Endothelial cell of umbilical vein (primary cell): ENCODE measurements at regions not wholly inside any gene's neighbourhood (a gene's known extent, or its start where the extent isn't known, plus 50 kb on each side); places are given as distances from the start of the nearest gene placed in this dataset.

Experiments used
- BruUV-seq: library from RNA; stranded (reverse); fragments of 400-500 nt; replicated peaks from 2 replicates; lab custom pipeline; 2021; lab: Mats Ljungman, UMichigan
- CTCF ChIA-PET: fragments of 300-600, 350-600 bp; sonication (Branson Sonifier 250); formaldehyde crosslinking; loops from one replicate; lab custom pipeline; 2021; ENCODE audit warnings: antibody characterized with exemption, inconsistent platforms; lab: Charles Lee
- POLR2A ChIA-PET: fragments of 300-600, 350-600 bp; sonication (Branson Sonifier 250); formaldehyde crosslinking; loops from one replicate; lab custom pipeline; 2021; ENCODE audit warnings: antibody characterized with exemption, inconsistent platforms; lab: Charles Lee
- DNase-seq: peaks from one replicate; pipeline ENCODE4 v3.0.0-alpha.2; 2011; ENCODE audit warnings: low read depth, low spot score
- FAIRE-seq: peaks from 2 replicates; lab custom pipeline; 2011; peaks lifted over from hg19 to GRCh38; lab: Jason Lieb, UNC
- H2AFZ ChIP-seq: 2 replicates; pipeline ENCODE4 v1.6.0; 2012; ENCODE audit warnings: low read depth, low read length, control low read depth, inconsistent platforms
- H3K27ac ChIP-seq: 2 replicates; pipeline ENCODE4 v1.5.1; 2011; ENCODE audit warnings: low read depth, mild to moderate bottlenecking, control low read depth, low read length, moderate library complexity; ENCODE audit not compliant: insufficient read depth
- H3K27me3 ChIP-seq, 2 experiments: 2 replicates each; pipeline versions ENCODE4 v1.6.0 to v1.6.1; 2011; ENCODE audit warnings: low read length in 2 of 2, mixed read lengths in 1 of 2; ENCODE audit not compliant: control insufficient read depth in 2 of 2, insufficient read depth in 2 of 2
- H3K36me3 ChIP-seq, 2 experiments: 2 replicates in 1 of 2; 3 replicates in 1 of 2; pipeline ENCODE4 v1.5.1; 2011; ENCODE audit warnings: low read length in 2 of 2, mild to moderate bottlenecking in 1 of 2, moderate library complexity in 1 of 2; ENCODE audit not compliant: control insufficient read depth in 2 of 2, insufficient read depth in 2 of 2; ENCODE audit errors: extremely low read depth in 1 of 2
- H3K4me1 ChIP-seq: 3 replicates; pipeline ENCODE4 v1.5.1; 2011; ENCODE audit warnings: mild to moderate bottlenecking, low read length; ENCODE audit not compliant: control insufficient read depth, insufficient read depth; ENCODE audit errors: extremely low read depth
- H3K4me2 ChIP-seq: 2 replicates; pipeline ENCODE4 v1.6.1; 2011; ENCODE audit warnings: low read length, control low read depth, mixed read lengths; ENCODE audit not compliant: insufficient read depth
- H3K4me3 ChIP-seq, 3 experiments: fragments of 200-600 bp in 1 of 3; sonication (generic), shearing (Covaris generic) in 1 of 3; replicated peaks in 1 of 3; 2 replicates each; pipeline ENCODE4 v1.5.1; 2011 to 2016; ENCODE audit warnings: control low read depth in 3 of 3, low read length in 3 of 3, mild to moderate bottlenecking in 2 of 3, inconsistent platforms in 1 of 3, low read depth in 1 of 3, moderate library complexity in 1 of 3; ENCODE audit not compliant: insufficient read depth in 1 of 3
- H3K79me2 ChIP-seq: 2 replicates; pipeline ENCODE4 v1.6.0; 2012; ENCODE audit warnings: low read length, inconsistent platforms; ENCODE audit not compliant: control insufficient read depth, insufficient read depth
- H3K9ac ChIP-seq: replicated peaks from 2 replicates; pipeline ENCODE3; 2011; ENCODE audit warnings: low read length, control low read depth; ENCODE audit not compliant: insufficient read depth; ENCODE audit errors: extremely low read depth
- H3K9me1 ChIP-seq: replicated peaks from 3 replicates; pipeline ENCODE4 v1.6.0; 2011; ENCODE audit warnings: mild to moderate bottlenecking, low read length; ENCODE audit not compliant: control insufficient read depth, insufficient read depth; ENCODE audit errors: extremely low read depth
- H3K9me3 ChIP-seq: replicated peaks from 2 replicates; pipeline ENCODE4 v1.5.1; 2012; ENCODE audit warnings: low read length, inconsistent platforms; ENCODE audit not compliant: control insufficient read depth, insufficient read depth
- H4K20me1 ChIP-seq: replicated peaks from 2 replicates; pipeline ENCODE3; 2011; ENCODE audit warnings: mild to moderate bottlenecking, low read length; ENCODE audit not compliant: control insufficient read depth, insufficient read depth; ENCODE audit errors: extremely low read depth
- CTCF ChIP-seq, 2 donors: IDR thresholded peaks; 1 replicate in 1 of 2; 2 replicates in 1 of 2; pipeline ENCODE4 v1.5.1; 2011; ENCODE audit warnings: low read length in 2 of 2, mild to moderate bottlenecking in 2 of 2, moderate library complexity in 2 of 2, control low read depth in 1 of 2, inconsistent platforms in 1 of 2, low read depth in 1 of 2; ENCODE audit not compliant: insufficient read depth in 1 of 2; ENCODE audit errors: extremely low read depth in 1 of 2
- EZH2 ChIP-seq: IDR thresholded peaks from 2 replicates; pipeline ENCODE4 v1.6.1; 2012; ENCODE audit warnings: borderline replicate concordance, low read depth, mild to moderate bottlenecking, moderate library complexity, low read length, inconsistent platforms; ENCODE audit not compliant: severe bottlenecking
- FOS ChIP-seq: IDR thresholded peaks from 2 replicates; pipeline ENCODE4 v1.6.1; 2011; ENCODE audit warnings: mild to moderate bottlenecking, low read length, moderate library complexity, borderline replicate concordance; ENCODE audit not compliant: insufficient read depth
- GATA2 ChIP-seq: IDR thresholded peaks from 2 replicates; pipeline ENCODE4 v1.7.0; 2011; ENCODE audit warnings: low read depth, mild to moderate bottlenecking, moderate library complexity, mixed read lengths, low read length; ENCODE audit not compliant: insufficient read length, insufficient read depth
- JUN ChIP-seq: IDR thresholded peaks from 2 replicates; pipeline ENCODE4 v1.6.1; 2011; ENCODE audit warnings: borderline replicate concordance, low read depth; ENCODE audit not compliant: insufficient read length, insufficient read depth
- MYC ChIP-seq: IDR thresholded peaks from one replicate; pipeline ENCODE4 v1.6.1; 2011; ENCODE audit warnings: mild to moderate bottlenecking, low read depth, low read length
- POLR2A ChIP-seq: IDR thresholded peaks from 2 replicates; pipeline ENCODE4 v1.6.1; 2012; ENCODE audit warnings: low read depth, mild to moderate bottlenecking, control low read depth, low read length
- POLR2AphosphoS5 ChIP-seq: IDR thresholded peaks from 2 replicates; pipeline ENCODE4 v1.6.1; 2012; ENCODE audit warnings: low read depth, mild to moderate bottlenecking, control low read depth, low read length, moderate library complexity; ENCODE audit not compliant: insufficient read depth
- dilution Hi-C: fragments of 300-500 bp; cut with MboI; formaldehyde crosslinking; loops from one replicate; pipeline ENCODE4 v1.15.0; 2019; ENCODE audit warnings: low sequenced_read_pairs; ENCODE audit not compliant: extremely low pct_ligation_motif_present
- intact Hi-C: fragments of 100-400 bp; cut with micrococcal nuclease; formaldehyde crosslinking; loops from one replicate; pipeline ENCODE4 v1.10.0; 2022
- TF ChIP-seq, protein P1 (sequence below): IDR thresholded peaks from 2 replicates; pipeline ENCODE4 v1.6.1; 2011; ENCODE audit not compliant: insufficient read depth, insufficient read length

DNA sequence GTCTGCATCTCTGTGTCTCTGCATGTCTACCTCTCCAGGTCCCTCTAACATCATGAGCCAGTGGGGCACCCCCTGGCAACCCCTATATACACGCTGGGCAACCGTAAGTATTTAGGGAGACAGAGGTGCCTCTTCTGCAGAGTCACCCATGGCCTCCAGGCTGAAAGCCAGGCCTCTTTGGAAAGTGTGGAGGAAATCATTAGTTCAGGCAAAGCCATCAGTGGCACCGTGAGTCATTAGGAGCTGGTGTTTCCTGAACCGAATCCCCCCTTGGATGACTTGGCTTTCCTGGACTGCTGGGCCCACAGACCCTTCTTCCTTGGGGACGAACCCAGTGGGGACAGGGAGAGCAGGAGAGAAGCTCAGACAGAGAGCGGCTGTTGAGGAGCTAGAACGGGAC lies 174.8 kb downstream of the OLFM1 start:
- Histone ChIP-seq H3K27me3 (no peaks in the 10 kb centered on the region), H3K9ac (no peak overlapping the region), H3K27ac (no peak overlapping the region), H3K4me2 (no peak overlapping the region), H4K20me1 (no peaks in the 10 kb centered on the region), H3K36me3 (no peaks in the 10 kb centered on the region), H3K79me2 (no peaks in the 10 kb centered on the region), H3K9me1 (no peaks in the 10 kb centered on the region), H3K4me3 (no peak overlapping the region), H3K9me3 (no peaks in the 10 kb centered on the region), H3K4me1 (no peaks in the 10 kb centered on the region), H2AFZ (no peak overlapping the region)
- dilution Hi-C loops (no loop called here), intact Hi-C loops (no loop called here)
- ChIA-PET POLR2A (no interaction called here), CTCF (no interaction called here)
- FAIRE-seq = no peak
- BruUV-seq = no TSS peak
- TF ChIP-seq EZH2 (no peak), POLR2AphosphoS5 (no peak), FOS (no peak), POLR2A (no peak), MYC (no peak), JUN (no peak), GATA2 (no peak), CTCF (IDR thresholded peaks at IDR 0.05; ENCODE audit: extremely low read depth in 1 of 2, insufficient read depth in 1 of 2, low read depth in 1 of 2, low read length in 2 of 2) (no peak)
- TF ChIP-seq, protein P1, sequence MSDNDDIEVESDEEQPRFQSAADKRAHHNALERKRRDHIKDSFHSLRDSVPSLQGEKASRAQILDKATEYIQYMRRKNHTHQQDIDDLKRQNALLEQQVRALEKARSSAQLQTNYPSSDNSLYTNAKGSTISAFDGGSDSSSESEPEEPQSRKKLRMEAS = no peak
- no peak for DNase-seq
